ENCODE measurements at regions not wholly inside any gene's neighbourhood (a gene's known extent, or its start where the extent isn't known, plus 50 kb on each side); places are given as distances from the start of the nearest gene placed in this dataset.
A peak's percentile ranks its signal among the peaks of the same experiment; 100 is the strongest.
"Not testable (repeated sequence)": the region's sequence is repeated elsewhere in the genome, so short reads cannot be mapped to it uniquely, and the experiment has no call there.

DNA sequence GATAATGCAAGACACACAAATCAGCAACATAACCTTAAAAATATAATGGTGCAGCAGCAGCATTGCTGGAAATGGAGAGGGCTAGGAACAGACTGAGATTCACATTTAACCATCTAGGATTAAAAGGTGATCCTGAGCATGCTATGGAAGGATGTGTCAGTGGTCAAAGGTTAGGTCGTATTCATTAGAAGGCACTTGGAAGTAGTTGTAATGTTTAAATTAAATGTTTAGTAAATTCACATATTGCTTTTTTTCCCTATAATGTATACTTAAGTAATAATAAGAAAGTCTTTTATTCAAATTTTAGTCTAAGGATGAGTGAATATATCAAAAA is 368.6 kb upstream of the PDE3A start:
- DNase-seq = no peak

DNA sequence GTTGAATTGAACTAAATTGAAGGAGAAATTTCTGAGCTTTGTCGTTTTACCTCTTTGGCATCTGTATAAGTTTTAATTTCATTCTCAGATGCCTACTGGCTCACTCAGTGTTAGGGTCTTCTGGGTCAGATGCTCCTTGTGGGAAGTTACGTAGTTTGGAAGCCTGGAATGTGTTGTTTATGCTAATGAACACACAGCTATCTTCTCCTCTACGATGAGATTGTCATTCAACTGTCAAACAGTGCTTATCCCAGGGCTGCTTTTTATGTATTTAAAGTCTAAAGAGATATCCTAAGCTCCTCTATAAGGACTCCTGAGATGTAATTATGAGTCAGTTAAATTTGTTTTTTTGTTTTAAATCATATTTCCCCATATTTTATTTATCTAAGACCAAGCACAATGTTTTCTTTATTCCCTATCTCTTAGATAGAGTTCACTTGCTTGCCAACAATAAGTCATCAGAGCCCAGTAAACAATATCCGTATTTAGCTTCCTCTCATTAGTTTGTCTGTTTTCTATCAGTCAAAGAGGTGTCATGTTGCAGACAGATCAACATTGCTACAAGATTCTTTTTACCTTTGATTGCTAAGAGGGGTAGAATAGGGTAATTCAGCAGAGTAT is 368.0 kb upstream of the PDE3A start:
- DNase-seq = no peak

DNA sequence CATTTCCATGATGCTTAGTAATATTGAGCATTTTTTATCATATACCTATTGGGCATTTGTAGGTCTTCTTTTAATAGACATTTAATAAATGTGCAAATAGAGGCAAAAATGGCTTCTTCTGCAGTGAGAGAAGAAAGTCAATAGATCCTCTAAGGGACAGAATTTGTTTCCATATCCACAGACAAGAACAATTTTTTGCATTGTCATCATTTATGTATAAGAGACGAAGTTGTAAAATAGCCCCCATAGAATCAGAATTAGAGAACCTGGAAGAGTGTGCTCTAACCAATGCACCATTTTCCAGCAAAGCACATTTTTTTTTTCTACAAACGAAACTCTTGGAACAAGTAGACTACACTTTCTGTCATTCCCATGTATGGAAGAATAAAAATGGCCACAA is 365.1 kb upstream of the PDE3A start:
- no peak for DNase-seq

DNA sequence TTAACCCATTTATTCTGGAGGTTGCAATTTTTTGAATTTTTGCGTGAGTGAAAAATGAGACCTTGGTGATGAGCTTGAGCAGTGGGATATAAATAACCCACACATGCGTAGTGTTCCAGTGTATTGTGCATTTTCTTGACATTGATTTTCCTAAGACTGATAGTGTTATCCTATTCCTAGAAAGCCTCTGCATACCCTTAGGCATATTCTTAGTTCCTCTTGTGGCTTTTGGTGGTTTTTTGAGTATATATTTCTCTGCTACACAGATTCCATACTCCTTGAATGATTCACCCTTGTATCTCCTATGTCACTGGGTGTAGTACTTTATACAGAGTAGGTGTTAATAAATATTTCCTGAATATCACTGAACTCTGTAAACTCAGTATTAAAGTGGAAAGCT is 363.4 kb upstream of the PDE3A start:
- DNase-seq = no peak

DNA sequence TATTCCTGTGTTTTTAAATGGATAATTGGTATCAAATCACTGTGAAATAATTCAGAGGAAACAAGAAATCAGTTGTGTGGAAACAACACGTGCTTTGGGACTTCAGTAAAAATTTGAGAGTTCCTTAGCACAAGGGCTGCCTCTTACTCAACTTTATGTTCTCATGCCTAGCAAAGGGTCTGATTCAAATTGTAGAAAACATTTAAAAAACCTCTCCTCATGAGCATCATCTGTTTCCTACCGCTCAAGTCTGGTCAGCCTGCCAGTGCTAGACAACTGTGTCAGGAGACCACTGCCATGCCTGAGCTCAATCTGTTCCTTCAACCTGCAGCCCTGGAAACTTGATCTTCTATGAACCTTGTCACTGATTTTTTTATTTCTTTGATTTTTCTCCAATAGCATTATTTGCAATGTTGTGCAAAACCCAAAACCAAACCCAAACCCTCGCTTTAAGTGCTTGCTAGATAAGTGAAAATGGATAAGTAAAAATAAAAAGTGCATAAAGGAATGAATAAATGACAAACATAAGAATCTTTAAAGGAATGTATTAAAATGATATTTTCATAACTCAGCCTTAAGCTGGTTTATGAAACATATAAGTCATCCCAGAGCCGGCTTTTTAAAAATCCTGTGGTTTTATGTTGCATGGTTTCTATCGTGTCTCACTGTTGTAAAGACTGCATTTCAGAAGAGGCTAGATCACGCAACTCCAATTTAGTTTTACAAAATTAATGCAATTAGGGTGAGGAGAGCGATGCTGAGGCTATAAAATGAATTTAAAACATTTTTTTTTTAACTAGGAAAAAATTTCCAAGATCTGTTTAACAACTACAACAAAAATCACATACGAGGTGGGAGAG is 361.2 kb upstream of the PDE3A start:
- no peak for DNase-seq

DNA sequence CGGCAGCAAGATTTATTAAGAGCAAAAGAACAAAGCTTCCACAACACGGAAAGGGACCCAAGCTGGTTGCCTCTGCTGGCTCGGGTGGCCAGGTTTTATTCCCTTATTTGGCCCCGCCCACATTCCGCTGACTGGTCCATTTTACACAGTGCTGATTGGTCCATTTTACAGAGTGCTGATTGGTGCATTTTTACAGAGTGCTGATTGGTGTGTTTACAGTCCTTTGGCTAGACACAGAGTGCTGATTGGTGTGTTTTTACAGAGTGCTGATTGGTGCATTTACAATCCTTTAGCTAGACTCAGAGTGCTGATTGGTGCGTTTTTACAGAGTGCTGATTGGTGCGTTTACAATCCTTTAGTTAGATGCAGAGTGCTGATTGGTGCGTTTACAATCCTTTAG is 358.4 kb upstream of the PDE3A start:
- not testable (repeated sequence) for DNase-seq

DNA sequence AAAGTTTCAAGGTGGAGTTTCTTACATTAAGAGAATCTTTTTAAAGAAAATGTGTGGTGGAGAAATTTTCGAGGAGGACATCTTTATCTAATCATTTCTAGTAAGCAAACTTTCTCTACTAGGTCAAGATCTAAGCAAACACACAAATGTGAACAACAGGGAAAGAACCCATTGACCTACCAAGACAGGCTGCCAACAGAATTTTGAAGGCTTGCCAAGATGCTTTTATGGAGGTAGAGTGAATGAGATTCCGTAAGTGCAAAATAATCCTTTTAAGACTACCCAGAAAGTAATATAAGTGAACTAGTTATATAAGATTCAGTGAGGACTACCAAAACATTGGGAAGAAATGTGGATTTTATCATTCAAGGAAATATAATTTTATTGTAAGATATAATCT is 357.1 kb upstream of the PDE3A start:
- DNase-seq = no peak

DNA sequence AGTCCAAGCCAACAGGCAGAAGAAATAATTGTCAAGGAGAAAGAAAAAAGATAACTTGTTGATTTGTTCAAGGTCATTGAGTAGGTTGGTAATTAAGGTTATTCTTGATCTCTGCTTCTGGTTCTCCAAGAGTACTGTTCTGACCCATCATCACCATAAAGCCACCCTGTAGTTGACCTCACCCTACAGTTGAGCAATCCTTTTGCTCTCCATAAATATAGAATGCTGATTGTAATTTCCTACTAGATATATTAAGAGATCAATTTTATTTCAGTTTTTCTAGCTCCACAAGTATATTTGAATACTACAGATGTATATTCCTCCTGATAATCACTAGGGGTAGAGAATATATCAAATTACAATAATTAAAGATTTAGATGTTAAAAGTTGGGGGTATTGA is 350.5 kb upstream of the PDE3A start:
- DNase-seq = no peak

DNA sequence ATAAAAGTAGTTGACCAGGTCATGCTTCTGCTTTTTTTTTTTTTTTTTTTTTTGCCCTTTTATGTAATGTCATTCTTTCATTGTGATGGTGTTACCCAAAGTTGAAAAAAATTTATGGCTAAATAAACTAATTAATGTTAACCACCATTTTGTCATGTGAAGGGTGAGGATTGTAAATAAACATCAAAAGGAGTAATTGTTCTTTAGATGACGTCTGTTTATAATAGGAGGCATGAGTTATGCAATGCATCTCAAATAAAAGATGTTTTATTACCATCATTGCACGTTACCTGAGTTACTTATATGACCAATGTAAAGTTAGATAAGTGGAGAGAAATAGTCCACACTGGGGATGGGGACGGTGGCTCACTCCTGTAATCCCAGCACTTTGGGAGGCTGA is 349.9 kb upstream of the PDE3A start:
- DNase-seq = no peak

DNA sequence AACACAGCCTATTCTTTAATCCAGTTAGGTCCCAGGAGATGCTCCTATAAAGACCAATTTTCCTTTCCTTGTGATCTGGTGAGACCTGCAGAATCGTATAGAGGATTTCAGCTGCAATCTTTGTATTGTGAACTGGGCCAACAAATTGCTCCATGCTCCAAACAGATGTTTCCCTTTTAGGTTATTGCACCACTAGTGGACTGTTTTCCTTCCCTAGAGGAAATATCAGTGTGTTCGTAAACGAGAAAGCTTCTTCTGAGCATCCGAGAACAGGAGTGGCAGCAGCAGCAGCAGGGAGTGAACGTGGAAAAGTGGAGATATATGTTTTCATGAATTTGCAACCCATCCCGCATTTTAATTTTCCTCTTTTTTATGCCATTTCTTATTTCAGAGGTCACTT is 344.1 kb upstream of the PDE3A start:
- DNase-seq = peak; percentile 54

DNA sequence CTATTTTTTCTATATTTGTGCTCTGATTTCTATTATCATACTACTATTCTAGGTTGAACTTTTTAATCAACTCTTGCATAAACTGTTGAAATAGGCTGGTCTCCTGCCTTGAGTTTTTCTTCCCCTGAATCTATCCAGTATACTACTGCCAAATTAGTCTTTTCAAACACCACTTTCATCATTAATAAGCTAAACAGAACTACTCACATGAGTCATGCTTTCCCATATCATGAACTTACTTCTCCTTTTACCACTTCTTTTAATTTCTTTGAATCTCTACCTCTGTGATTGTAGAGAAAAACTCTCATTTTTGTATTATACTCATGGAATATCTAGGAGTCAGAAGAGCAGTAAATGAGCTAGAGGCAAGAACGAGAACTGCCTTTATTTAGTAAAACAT is 340.3 kb upstream of the PDE3A start:
- no peak for DNase-seq

DNA sequence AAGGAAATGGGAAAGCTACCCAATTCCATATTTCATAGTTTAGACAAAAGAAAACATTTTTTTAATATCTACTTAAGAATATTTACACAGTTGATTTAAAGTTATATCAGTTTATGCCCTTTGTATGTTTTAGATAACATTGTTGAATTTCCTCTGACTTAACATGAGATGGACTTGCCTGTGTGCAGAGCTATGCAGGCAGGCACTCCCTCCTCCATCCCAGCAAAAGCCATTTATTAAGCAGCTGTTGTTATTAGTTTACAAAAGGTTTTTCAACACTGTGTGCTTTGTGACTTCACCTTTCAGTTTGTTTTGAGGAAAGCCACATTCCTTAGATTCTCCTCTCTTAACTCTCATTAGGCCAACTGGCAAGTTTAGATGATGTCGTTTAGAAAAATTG is 337.5 kb upstream of the PDE3A start:
- no peak for DNase-seq

DNA sequence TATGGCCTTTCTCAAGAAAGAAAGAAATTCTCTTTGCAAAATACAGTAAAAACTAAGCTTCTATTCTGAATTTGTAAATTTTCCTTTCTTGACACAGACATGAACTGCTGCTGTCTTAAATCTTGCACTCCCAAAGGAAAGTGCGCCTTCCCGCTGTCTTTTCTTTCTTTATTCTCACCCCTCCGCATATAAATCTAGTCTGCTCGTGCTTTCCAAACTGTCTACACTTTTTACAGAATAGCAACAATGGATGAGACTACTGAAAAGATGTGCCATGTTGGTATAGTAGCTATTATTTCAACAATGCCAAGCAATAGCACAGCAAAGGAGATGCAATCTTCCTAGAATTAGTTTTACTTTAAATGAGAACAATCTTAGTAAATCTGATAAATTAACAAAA is 328.8 kb upstream of the PDE3A start:
- DNase-seq = no peak

DNA sequence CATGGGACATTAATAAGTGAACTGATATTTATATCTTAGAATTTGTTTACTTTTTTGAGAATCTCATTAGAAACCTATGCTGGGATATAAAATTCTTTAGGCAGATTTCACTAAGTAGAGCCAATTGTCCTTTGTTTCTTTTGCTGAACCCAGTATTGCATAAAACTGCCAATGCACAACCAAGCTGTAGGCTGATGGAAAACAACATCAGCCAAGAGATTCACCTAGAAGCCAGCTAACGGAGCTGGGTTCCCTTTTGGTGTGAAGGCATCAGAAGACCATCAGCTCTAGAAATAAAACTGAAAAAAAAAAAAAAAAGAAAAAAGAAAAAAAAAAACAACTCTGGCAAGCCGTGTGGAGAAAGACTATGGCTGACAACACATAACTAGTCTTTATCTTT is 328.2 kb upstream of the PDE3A start:
- no peak for DNase-seq

DNA sequence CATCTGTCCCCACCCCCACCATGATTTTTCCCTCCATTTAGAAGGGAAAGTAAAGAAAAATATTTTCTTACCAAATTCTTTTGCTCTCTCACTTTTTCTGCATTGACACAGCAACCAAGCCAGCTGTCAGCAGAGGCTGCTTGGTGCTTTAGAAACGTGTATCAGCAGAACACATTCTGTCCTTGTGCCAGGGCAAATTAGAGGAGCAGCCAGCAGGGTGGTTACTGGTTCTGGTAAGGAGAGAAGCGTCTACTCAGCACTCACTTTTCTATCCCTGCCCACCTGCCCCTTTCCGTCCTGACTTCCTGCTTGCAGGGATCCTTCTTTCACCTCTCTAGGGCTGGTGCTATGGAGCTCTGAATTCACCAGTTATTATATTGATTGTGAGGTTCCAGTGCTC is 327.5 kb upstream of the PDE3A start:
- no peak for DNase-seq

DNA sequence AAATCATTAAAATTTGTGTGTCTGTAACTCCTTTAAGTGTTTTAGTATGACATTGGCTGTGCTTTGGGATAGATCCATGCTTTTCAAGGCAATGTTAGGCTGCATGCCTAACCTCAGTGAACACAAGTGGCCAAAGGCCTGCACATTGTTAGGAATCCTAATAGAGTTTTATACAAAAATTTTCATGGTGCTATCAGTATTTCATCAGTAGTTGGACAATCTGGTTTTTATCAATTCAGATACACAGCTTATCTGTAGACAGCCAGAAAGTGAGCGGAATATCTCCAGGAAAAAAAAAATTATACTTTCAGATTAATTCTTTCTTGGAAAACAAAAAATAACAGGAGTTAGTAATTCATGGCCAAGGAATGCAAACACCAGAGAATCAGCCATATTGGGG is 324.0 kb upstream of the PDE3A start:
- no peak for DNase-seq

DNA sequence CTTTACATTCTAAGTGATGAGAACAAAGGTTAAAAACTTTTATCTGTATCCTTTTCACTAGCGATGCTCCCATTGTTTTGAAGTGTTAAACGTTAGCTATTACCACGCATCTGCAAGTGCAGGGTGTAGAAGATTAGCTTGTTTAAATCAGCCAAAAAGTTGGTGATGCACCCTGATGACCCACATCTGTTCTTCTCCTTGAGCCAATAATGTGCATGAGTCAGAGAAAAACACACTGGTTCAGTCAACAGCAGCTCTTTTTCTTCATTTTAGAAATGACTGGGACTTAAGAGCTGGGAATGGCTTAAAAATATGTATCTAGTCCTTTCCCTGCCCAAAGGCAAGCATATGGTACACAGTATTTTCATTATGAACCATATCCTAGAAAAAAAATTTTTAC is 323.5 kb upstream of the PDE3A start:
- DNase-seq = peak; percentile 38

DNA sequence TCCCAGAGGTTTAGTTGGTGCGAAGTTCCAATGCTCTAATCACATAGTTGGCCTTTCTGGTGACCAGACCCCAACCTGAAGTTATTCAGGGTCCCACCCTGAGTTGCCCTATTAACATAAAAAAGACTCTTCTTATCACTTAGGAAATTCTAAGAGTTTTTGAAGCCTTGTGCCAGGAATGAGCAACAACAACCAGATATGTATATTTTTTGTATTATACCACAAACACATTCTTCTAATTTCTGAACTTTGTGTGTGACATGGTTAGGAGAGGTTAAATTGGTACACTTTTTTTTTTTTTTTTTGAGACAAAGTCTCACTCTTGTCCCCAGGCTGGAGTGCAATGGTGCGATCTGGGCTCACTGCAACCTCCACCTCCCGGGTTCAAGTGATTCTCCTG is 320.4 kb upstream of the PDE3A start:
- no peak for DNase-seq

DNA sequence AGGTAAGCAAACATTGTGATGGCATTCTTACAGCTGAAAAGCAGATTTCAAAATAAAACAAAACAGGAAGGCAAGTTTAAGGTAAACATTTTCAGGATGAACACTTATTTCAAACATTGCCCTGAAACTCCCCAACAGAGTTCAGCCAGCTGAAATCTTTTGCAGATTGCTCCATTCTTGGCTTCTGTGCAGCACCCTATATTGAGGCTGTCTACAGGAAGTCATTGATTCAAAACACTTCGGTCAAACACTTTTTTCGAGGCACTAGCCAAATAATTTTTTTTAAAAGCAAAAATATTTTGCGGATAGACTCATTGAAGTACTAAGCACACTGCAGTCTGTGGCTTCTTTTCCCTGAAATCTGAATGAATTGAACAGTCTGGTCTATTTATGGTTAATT is 318.1 kb upstream of the PDE3A start:
- DNase-seq = no peak

DNA sequence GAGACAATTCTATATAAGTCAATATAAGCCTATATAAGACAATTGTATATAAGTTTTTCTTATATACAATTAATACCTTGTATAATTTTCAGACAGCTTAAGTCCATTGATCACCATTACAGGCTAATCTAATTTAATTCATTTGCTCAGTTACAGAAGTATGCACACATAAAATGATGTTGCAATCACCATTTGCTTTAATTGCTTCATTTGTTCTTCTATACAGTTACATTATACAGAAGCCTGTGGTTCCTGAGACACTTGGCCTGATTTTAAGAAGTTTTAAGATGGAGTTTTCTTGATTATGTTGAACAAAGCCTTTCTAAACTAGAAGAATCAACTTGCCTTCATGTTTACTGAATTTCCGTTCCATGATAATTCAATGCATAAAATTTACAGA is 314.6 kb upstream of the PDE3A start:
- no peak for DNase-seq

DNA sequence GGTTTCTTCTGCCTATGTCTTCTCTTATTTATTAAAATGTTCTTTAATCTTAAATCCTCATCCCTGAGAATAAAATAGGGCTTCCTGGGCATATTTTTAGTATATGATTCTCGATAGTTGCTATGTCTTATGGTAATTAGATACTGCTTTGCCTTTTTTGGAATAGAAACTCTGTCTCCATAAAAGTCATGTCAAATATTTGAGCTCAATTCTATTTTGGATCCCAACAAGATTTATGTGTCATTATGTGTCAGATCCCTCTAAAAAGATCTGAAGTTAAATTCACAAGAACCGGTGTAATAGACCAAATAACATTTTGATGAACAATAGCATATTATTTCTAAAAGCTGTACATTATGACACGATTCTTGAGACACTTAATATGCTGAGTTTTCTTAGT is 312.5 kb upstream of the PDE3A start:
- no peak for DNase-seq

DNA sequence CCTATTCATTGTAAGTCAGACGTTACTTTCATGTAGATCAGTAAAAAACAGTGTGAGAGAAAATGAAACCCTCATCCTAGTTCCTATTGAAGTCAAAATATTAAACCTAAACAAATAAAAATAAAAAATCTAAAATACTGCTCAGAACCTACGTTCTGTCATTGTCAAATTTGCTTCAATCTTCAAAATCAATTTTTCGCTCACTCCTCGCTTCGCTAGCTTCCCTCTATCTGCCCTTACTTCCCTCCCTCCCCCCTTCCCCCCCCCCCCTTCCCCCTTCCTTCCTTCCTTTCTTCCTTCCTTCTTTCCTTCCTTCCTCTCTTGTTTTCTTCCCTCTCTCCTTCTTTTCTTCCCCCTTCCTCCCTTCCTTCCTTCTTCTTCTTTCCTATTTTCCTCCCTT is 310.9 kb upstream of the PDE3A start:
- DNase-seq = no peak

DNA sequence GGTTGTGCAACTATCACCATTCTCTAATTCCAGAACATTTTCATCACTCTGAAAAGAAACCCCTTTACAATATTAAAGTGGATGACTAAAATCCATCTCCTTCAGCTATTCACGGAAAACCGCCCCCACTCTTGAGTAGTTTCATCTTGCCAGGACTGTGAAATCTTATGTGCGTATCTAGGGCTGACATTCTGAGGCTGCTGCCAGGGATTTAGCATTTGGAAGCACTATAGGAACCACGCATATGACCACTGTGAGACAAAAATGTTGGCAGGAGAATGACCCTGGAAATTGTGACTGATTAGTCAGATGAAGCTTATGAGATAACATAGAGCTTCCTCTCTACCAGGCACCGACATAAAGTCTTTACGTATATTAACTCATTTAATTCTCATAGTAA is 305.2 kb upstream of the PDE3A start:
- DNase-seq = peak; percentile 26

DNA sequence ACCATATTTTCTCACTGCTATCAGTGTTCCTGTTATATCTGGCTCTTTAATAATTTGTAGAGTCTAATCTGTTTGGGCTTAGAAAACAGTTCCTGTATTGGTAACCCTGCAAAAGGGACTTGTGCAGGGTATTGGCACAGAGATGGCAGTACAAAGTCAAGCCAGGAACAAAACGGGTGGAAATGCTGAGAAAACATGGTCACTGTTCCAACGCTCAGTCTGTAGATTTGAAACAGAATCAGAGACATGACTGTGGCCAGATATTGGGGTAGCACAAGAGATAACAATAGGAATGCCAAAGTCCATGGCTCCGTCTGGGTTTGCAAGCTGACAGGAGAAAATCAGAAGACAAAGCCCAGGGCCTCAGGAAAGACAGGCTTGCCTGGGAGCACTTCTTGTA is 290.7 kb upstream of the PDE3A start:
- DNase-seq = no peak

DNA sequence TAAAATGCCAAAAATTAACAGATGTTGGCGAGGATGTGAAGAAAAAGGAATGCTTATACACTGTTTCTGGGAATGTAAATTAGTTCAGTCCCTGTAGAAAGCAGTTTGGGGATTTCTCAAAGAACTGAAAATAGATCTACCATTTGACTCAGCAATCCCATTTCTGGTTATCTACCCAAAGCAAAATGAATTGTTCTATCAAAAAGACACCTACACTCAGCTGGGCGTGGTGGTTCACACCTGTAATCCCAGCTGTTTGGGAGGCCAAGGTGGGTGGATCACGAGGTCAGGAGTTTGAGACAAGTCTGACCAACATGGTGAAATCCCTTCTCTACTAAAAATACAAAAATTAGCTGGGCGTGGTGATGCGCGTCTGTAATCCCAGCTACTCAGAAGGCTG is 279.3 kb upstream of the PDE3A start:
- no peak for DNase-seq

Data from hindlimb muscle (tissue), 1 donor.